Parathyroid adenoma (tissue), 2 donors: ENCODE measurements at regions not wholly inside any gene's neighbourhood (a gene's known extent, or its start where the extent isn't known, plus 50 kb on each side); places are given as distances from the start of the nearest gene placed in this dataset.
"Not testable (repeated sequence)": the region's sequence is repeated elsewhere in the genome, so short reads cannot be mapped to it uniquely, and the experiment has no call there.

Source experiments
- H2AFZ ChIP-seq: fragments of 300-600 bp; sonication (generic); one replicate; pipeline ENCODE4 v1.7.0; 2017; ENCODE audit warnings: antibody characterized with exemption, mild to moderate bottlenecking
- H3K27ac ChIP-seq: fragments of 300-600 bp; sonication (generic); one replicate; pipeline ENCODE4 v1.7.0; 2017
- H3K27me3 ChIP-seq: fragments of 300-600 bp; sonication (generic); one replicate; pipeline ENCODE4 v1.7.0; 2017; ENCODE audit warnings: low read length; ENCODE audit not compliant: control insufficient read depth, insufficient read depth
- H3K36me3 ChIP-seq: fragments of 300-600 bp; sonication (generic); one replicate; pipeline ENCODE4 v1.7.0; 2017; ENCODE audit warnings: low read length; ENCODE audit not compliant: control insufficient read depth, insufficient read depth
- H3K4me1 ChIP-seq: fragments of 300-600 bp; sonication (generic); one replicate; pipeline ENCODE4 v1.7.0; 2017; ENCODE audit warnings: control low read depth
- H3K4me2 ChIP-seq: fragments of 300-600 bp; sonication (generic); one replicate; pipeline ENCODE4 v1.7.0; 2017; ENCODE audit warnings: low read length
- H3K4me3 ChIP-seq: fragments of 300-600 bp; sonication (generic); one replicate; pipeline ENCODE4 v1.7.0; 2017; ENCODE audit warnings: low read depth, low read length
- H3K79me2 ChIP-seq: fragments of 300-600 bp; sonication (generic); one replicate; pipeline ENCODE4 v1.7.0; 2017; ENCODE audit warnings: control low read depth
- H3K9ac ChIP-seq: fragments of 300-600 bp; sonication (generic); one replicate; pipeline ENCODE4 v1.7.0; 2017; ENCODE audit warnings: mild to moderate bottlenecking
- H3K9me3 ChIP-seq: fragments of 300-600 bp; sonication (generic); one replicate; pipeline ENCODE4 v1.7.0; 2017; ENCODE audit warnings: low read length; ENCODE audit not compliant: control insufficient read depth
- CTCF ChIP-seq: fragments of 300-600 bp; sonication (generic); IDR thresholded peaks from one replicate; pipeline ENCODE4 v1.7.0; 2017; ENCODE audit warnings: antibody characterized with exemption, mild to moderate bottlenecking
- donor health status: primary hyperparathyroidism.

GRCh38 chr10:2777666-2778355 is 289.5 kb upstream of the PFKP start:
- no peaks in the 10 kb centered on the region for H3K36me3 ChIP-seq
- H3K9me3 ChIP-seq: no peaks in the 10 kb centered on the region
- H3K4me1 ChIP-seq: no peaks in the 10 kb centered on the region
- no peak overlapping the region for H3K27ac ChIP-seq
- no peak overlapping the region for H3K4me3 ChIP-seq
- H3K9ac ChIP-seq: no peak overlapping the region
- H2AFZ ChIP-seq: no peak overlapping the region
- H3K27me3 ChIP-seq: no peaks in the 10 kb centered on the region
- no peaks in the 10 kb centered on the region for H3K79me2 ChIP-seq
- no peak for TF ChIP-seq CTCF
- no peak overlapping the region for H3K4me2 ChIP-seq

GRCh38 chr10:2772816-2773631 is 294.3 kb upstream of the PFKP start:
- no peak overlapping the region for H3K27ac ChIP-seq
- no peaks in the 10 kb centered on the region for H3K9me3 ChIP-seq
- no peak overlapping the region for H3K9ac ChIP-seq
- no peaks in the 10 kb centered on the region for H3K27me3 ChIP-seq
- TF ChIP-seq CTCF: no peak
- no peaks in the 10 kb centered on the region for H3K79me2 ChIP-seq
- H3K36me3 ChIP-seq: no peaks in the 10 kb centered on the region
- no peak overlapping the region for H3K4me2 ChIP-seq
- no peak overlapping the region for H3K4me3 ChIP-seq
- no peak overlapping the region for H2AFZ ChIP-seq
- no peaks in the 10 kb centered on the region for H3K4me1 ChIP-seq

- H3K4me1 ChIP-seq: no peaks in the 10 kb centered on the region
- no peaks in the 10 kb centered on the region for H3K79me2 ChIP-seq
- H3K9me3 ChIP-seq: no peaks in the 10 kb centered on the region
- no peaks in the 10 kb centered on the region for H3K36me3 ChIP-seq
- no peak overlapping the region for H3K27ac ChIP-seq
- no peak overlapping the region for H3K4me3 ChIP-seq
- H3K27me3 ChIP-seq: no peaks in the 10 kb centered on the region
- no peak overlapping the region for H2AFZ ChIP-seq
- TF ChIP-seq CTCF: no peak
- no peak overlapping the region for H3K4me2 ChIP-seq
- H3K9ac ChIP-seq: no peak overlapping the region
These were observed 295.2 kb upstream of the PFKP start for GRCh38 chr10:2772135-2772534.

GRCh38 chr10:2767293-2767692 is 300.1 kb upstream of the PFKP start:
- not testable (repeated sequence) for H3K9me3 ChIP-seq, H3K36me3 ChIP-seq, H3K4me2 ChIP-seq, H3K79me2 ChIP-seq, H3K27me3 ChIP-seq, H3K9ac ChIP-seq, H3K4me1 ChIP-seq, H2AFZ ChIP-seq, H3K27ac ChIP-seq, H3K4me3 ChIP-seq

GRCh38 chr10:2761971-2762370 is 305.4 kb upstream of the PFKP start:
- H3K9me3 ChIP-seq: no peaks in the 10 kb centered on the region
- no peaks in the 10 kb centered on the region for H3K27me3 ChIP-seq
- H3K79me2 ChIP-seq: no peaks in the 10 kb centered on the region
- no peak overlapping the region for H3K9ac ChIP-seq
- no peak overlapping the region for H3K4me2 ChIP-seq
- TF ChIP-seq CTCF: no peak
- no peaks in the 10 kb centered on the region for H3K4me1 ChIP-seq
- no peak overlapping the region for H3K4me3 ChIP-seq
- no peak overlapping the region for H2AFZ ChIP-seq
- no peak overlapping the region for H3K27ac ChIP-seq
- no peaks in the 10 kb centered on the region for H3K36me3 ChIP-seq
